NCI-H446 (cell line): ENCODE measurements at regions not wholly inside any gene's neighbourhood (a gene's known extent, or its start where the extent isn't known, plus 50 kb on each side); places are given as distances from the start of the nearest gene placed in this dataset.
A peak's percentile ranks its signal among the peaks of the same experiment; 100 is the strongest.
"Not testable (repeated sequence)": the region's sequence is repeated elsewhere in the genome, so short reads cannot be mapped to it uniquely, and the experiment has no call there.

Experiments
- DNase-seq, 2 experiments: peaks; one replicate each; lab custom pipeline; 2025; lab: John Stamatoyannopoulos, UW

DNA sequence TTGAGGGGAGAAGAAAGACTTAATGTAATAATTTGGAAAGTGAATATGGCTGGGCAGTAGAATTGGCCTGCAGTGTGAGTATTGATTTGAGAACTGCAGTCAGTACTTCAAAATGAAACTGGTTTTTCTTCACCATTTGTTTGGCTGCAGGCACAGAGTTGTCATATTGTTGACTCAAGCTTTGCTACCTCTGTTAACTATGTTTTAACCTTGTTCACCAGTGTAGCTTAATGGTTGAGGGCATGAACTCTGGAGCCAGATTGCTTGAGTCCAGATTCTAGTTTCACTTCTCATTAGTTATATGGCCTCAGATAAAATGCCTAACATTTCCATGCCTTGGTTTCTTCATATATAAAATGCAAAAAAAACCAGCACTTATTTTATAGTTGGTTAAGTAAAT is 64.1 kb downstream of the CFAP44 start:
- DNase-seq, result no peak

GRCh38 chr3:113374078-113374477 is 67.2 kb downstream of the CFAP44 start:
- peak; percentile 83 to 89 for DNase-seq

- not testable (repeated sequence) for DNase-seq
Observed at GRCh38 chr3:113366800-113367199, 74.5 kb downstream of the CFAP44 start.

DNA sequence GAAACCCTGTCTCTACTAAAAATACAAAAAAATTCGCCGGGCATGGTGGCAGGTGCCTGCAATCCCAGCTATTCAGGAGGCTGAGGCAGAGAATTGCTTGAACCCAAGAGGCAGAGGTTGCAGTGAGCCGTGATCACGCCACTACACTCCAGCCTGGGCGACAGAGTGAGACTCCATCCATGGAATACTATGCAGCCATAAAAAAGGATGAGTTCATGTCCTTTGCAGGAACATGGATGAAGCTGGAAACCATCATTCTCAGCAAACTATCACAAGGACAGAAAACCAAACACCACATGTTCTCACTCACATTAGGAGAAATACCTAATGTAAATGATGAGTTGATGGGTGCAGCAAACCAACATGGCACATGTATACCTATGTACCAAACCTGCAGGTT is 86.0 kb downstream of the CFAP44 start:
- DNase-seq, result not testable (repeated sequence)

- DNase-seq, result no peak
Observed at GRCh38 chr3:113354307-113354706, 87.0 kb downstream of the CFAP44 start.

- no peak for DNase-seq
Observed at GRCh38 chr3:113353678-113354077, 87.6 kb downstream of the CFAP44 start.

GRCh38 chr3:113340785-113341184 is 100.5 kb downstream of the CFAP44 start:
- DNase-seq, result no peak

DNA sequence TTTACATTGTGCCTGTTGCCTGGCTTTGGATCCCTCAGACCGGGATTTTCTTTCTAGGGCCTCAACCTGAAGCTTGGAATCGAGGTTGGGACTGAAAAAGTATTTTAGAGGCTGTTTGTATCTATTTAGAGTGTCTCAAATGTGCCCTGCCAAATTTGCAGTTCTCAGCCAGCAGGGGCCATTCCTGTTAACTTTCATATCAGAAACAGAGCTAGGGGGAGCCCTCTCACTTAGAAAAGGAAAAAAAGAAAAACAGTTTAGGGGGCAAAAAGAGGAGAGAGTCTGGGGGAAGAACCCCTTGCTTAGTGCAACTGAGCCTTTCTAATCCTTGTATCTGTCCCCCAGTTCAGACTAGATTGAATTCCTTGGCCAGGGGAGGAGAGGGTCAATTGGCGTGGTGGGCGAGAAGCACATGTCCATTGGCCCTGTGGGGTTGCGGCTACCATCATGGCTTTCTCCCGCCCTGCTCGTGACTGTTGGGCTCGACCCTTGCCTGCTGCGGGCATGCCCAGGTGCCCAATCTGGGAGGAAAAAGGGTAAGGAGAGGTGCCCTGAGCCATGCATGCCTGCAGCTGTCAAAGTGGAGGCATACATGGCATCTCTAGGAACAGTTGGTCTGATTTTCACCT is 101.6 kb downstream of the CFAP44 start:
- no peak for DNase-seq
